Suprapubic skin (tissue), 4 donors: ENCODE measurements at regions not wholly inside any gene's neighbourhood (a gene's known extent, or its start where the extent isn't known, plus 50 kb on each side); places are given as distances from the start of the nearest gene placed in this dataset.

Source experiments
- EP300 ChIP-seq: sonication (generic); formaldehyde crosslinking; IDR thresholded peaks from one replicate; pipeline ENCODE4 v1.6.1; 2017; ENCODE audit warnings: antibody characterized with exemption
- POLR2A ChIP-seq, 2 donors: fragments of 450-650 bp; IDR thresholded peaks; one replicate each; pipeline ENCODE4 v1.6.1; 2017; ENCODE audit warnings: antibody characterized with exemption in 2 of 2, mild to moderate bottlenecking in 2 of 2, moderate library complexity in 2 of 2
- POLR2AphosphoS5 ChIP-seq, 3 donors: sonication (generic); formaldehyde crosslinking; IDR thresholded peaks; one replicate each; pipeline ENCODE4 v1.6.1; 2017; ENCODE audit warnings: antibody characterized with exemption in 3 of 3
- TF ChIP-seq, protein P1 (sequence below), 2 donors: fragments of 200-600 bp in 1 of 2; fragments of 450-650 bp in 1 of 2; sonication (generic) in 1 of 2; IDR thresholded peaks; one replicate each; pipeline ENCODE4 v1.5.1; 2016 to 2019; ENCODE audit warnings: antibody characterized with exemption in 2 of 2, mild to moderate bottlenecking in 1 of 2, moderate library complexity in 1 of 2

DNA sequence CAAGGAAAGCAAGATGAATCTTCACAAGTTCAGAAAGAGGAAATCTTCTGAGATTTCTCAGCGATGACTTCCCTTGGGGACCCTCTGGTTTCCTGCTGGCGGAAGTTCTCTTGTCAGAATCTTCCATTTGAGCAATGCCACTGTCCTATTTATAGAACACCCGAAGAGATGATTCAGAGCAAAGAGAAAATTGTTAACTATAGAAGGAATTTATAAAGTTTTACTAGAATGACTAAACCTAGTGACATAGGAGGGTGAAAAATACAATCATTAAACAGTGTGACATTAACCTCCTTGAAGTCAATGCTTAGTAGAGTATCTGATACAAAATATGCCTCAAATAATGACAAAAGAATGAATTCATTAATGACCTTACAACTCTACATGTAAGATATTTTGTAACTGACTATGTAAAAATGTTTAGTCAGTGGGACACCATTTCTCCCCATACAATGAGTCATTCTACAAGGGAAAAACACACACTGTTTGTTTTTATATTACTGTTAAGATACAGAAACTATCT is 206.5 kb upstream of the CNTNAP2 start:
- TF ChIP-seq, protein P1, sequence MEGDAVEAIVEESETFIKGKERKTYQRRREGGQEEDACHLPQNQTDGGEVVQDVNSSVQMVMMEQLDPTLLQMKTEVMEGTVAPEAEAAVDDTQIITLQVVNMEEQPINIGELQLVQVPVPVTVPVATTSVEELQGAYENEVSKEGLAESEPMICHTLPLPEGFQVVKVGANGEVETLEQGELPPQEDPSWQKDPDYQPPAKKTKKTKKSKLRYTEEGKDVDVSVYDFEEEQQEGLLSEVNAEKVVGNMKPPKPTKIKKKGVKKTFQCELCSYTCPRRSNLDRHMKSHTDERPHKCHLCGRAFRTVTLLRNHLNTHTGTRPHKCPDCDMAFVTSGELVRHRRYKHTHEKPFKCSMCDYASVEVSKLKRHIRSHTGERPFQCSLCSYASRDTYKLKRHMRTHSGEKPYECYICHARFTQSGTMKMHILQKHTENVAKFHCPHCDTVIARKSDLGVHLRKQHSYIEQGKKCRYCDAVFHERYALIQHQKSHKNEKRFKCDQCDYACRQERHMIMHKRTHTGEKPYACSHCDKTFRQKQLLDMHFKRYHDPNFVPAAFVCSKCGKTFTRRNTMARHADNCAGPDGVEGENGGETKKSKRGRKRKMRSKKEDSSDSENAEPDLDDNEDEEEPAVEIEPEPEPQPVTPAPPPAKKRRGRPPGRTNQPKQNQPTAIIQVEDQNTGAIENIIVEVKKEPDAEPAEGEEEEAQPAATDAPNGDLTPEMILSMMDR (IDR thresholded peaks at IDR 0.05), result no peak
- TF ChIP-seq POLR2A (IDR thresholded peaks at IDR 0.05), result no peak
- no peak for TF ChIP-seq POLR2AphosphoS5 (IDR thresholded peaks at IDR 0.05)
- TF ChIP-seq EP300, result no peak
